AG08395 (cell line): ENCODE measurements at regions not wholly inside any gene's neighbourhood (a gene's known extent, or its start where the extent isn't known, plus 50 kb on each side); places are given as distances from the start of the nearest gene placed in this dataset.
A peak's percentile ranks its signal among the peaks of the same experiment; 100 is the strongest.

Experiments used
- DNase-seq: peaks from one replicate; pipeline ENCODE4 v3.0.0; 2012; ENCODE audit warnings: mixed read lengths, low spot score

DNA sequence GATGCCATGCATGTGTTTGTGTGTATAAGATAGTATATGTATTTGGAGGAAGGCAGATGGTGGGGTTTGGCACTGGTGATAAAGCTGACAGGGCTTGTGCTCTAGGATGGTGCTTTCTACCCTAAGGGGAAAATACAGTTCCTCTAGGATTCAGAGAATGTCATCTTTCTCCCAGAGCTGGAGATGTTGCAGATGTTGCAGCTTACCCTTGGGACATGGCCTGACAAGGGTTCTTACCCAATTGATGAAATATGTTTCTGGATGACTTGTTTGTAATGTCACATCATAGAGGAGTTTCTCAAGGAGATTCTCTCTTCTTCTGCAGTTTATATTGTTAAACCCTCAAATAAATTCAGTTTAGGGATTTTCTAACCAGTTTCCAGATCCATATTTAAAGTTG, 52.5 kb upstream of the PITX2 start:
- no peak for DNase-seq

DNA sequence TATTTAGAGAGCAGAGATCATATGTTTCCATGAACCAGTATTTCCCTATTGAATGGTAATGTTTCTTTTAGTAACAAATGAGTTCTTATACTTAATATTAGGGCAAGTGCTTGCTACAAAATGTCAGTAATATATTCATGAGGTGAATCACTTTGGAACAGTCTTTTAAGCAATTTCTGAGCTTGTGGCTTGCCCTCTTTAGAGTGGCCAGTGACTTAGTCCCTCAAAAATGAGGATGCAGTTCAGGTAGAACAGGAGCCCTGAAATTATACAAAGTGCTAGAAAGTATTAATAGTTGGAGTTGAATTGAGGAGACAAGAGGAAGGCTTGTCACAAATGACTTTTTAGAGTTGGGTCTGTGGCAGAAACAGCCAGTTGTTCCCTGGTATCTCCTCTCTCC, 53.4 kb upstream of the PITX2 start:
- DNase-seq: no peak

- DNase-seq: no peak
Observed at GRCh38 chr4:110678517-110679227, 55.8 kb upstream of the PITX2 start.

GRCh38 chr4:110680265-110680664, 57.4 kb upstream of the PITX2 start:
- DNase-seq: no peak

DNA sequence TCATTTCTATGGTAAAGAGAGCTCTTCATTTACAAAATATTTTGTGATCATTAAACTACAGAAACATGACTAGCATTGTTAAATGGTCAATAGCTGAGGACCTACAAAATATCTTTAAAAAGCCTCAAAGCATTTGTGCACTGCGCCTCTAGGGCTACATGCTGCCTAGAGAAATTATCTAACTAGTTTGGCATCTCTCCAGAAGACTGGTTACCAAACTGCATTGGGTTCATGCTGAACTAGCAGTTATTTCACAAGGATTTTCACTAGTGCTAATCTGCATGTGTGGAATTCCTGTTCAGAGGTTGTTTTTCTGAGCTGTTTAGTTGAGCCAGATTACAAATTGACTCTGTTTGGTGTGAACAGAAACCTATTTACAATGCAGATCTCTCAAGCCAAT, 58.5 kb upstream of the PITX2 start:
- DNase-seq: peak; percentile 21

DNA sequence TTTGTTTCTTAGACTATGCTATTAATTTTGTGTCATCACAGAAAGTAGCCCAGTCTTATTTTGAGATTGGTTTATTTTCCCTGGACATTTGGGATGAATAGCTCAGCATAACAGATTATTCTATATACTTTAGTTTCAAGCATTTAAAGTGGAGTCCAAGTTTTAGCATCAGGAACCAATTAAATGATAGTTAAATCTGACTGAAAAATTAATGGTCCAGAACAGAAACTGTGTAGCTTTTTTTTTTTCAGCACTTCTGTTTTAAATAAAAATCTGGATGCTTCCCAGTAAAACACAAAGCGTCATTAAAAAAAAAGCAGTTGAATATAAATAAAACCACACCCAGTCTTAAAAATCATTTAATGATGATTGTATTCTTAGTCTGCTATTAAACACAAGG, 59.4 kb upstream of the PITX2 start:
- DNase-seq: peak; percentile 10

- no peak for DNase-seq
Observed at GRCh38 chr4:110683601-110684000, 60.7 kb upstream of the PITX2 start.

GRCh38 chr4:110702326-110702725, 79.4 kb upstream of the PITX2 start:
- DNase-seq: no peak

DNA sequence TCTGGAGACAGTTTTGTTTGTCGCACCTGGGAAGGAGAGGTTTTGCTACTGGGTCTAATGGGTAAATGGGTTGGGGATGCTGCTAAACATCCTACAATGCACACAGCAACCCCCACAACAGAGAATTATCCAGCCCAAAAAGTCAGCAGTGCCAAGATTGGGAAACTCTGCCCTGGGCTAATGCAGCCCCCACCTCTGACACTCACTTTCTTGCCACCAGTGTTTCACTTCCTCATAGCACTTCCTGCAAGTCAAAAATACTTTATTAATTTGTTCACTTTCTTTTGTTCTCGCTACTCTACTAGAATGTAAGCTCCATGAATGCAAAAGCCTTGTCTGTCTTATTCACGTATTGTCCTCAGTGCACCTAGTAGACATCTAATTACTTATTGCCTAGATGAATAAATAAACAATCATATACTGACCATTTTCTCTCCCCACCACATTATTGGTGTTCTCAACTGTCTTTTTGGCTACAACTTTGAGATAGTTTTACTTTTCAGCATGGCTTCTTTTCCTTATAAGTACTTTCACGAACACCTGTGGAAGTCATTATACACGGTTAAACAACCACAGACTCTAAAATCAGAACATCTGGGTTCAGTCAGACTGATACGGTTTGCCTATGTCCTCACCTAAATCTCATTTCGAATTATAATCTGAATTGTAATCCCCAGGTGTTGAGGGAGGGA, 82.0 kb upstream of the PITX2 start:
- no peak for DNase-seq

GRCh38 chr4:110705440-110705782, 82.5 kb upstream of the PITX2 start:
- DNase-seq: no peak

DNA sequence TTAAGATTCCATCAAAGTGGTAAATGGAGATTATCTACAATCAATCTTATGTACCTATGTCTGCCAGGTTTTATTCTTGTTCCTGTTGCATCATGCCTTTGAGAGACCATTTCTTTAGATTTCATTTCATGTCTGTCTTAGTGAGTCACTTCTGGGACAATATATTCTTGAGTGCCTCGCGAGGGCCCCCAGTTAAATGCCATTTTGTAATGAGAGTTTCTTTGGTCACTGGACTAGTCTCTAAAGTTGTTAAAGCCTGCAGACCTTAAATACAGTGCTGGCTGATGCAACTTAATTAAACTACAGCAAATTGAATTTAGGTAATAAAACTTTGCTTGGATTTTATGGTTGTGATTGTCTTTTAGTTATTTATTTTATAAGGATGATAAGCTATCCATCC, 87.2 kb upstream of the PITX2 start:
- no peak for DNase-seq

DNA sequence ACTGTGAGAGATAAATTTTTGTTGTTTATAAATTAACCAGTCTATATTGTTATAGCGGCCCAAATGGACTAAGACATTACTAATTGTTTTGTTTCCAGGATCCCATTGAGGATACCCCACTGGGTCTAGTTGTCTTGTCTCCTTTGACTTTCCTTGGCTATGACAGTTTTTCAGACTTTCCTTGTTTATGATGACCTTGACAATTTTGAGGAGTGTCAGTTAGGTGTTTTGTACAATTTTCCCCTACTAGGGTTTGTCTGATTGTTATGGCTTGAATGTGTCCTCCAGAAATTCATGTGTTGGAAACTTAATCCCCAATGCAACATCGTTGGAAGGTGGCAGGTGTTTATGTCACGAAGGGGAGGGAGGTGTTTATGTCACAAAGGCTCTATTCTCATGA, 89.6 kb upstream of the PITX2 start:
- DNase-seq: no peak

DNA sequence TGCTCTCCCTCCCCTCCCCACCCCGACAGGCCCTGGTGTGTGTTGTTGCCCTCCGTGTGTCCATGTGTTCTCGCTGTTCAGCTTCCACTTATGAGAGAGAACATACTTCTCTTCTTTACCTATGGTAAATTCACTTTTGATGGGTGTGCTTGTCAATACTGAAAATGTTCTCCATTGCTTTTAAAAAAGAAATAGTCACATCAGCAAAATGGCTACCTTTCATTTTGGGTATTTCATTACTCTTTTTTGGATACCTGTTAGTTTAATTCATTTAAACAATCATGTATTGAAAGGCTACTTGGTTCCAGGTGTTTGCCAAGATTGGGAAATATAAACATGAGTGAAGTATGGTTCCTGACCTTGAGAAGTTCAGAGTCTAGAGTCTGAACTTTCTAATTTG, 107.4 kb upstream of the PITX2 start:
- no peak for DNase-seq

GRCh38 chr4:110733901-110734300, 111.0 kb upstream of the PITX2 start:
- no peak for DNase-seq

GRCh38 chr4:110735686-110736085, 112.8 kb upstream of the PITX2 start:
- DNase-seq: no peak

DNA sequence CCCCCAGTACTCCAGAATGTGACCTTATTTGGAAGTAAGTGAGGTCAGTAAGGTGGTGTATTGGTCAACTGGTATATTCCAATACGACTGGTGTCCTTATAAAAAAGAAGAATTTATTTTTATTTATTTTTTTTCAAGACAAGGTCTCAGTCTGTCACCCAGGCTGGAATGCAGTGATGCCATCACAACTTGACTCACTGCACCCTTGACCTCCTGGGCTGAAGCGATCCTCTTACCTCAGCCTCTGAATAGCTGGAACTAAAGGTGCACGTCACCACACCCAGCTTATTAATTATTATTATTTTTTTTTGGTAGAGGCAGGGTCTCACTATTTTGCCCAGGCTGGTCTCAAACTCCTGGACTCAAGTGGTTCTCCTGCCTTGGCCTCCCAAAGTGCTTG, 115.1 kb upstream of the PITX2 start:
- no peak for DNase-seq

DNA sequence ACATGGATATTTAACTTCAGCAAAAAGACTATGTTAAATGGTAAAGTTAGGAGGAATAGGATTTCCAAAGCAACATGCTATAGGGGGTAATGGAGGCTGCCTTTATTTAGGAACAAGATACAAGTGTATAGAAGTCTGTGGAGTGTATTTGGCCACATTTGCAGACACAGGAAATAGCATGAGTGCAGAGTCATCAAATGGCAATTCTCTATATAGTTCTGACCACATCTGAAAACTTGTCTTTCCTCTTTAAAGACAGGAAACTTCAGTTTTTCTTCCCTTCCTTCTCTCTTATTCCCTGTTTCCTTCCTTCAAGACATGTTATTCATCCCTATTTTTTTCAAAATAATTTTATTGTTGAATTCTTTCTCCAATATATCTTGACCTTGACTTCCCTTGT, 119.3 kb upstream of the PITX2 start:
- DNase-seq: no peak

DNA sequence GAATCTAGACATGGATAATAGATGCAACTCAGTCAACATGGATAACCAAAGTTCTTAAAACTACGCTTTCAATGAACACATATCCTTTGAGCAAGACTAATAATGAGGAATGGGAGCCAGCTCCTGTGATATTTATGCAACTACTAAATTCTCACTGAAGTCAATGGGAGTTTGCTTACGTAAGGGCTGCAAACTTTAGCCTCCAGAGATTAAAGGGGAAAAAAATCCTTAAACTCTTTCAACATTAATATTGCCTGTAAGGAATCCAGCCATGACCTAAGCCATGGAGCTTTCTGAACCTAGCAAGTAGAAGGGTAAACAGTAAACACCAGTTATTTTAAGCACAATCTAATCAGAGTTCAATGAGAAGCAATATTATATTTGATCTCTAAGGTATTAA, 125.2 kb upstream of the PITX2 start:
- no peak for DNase-seq

DNA sequence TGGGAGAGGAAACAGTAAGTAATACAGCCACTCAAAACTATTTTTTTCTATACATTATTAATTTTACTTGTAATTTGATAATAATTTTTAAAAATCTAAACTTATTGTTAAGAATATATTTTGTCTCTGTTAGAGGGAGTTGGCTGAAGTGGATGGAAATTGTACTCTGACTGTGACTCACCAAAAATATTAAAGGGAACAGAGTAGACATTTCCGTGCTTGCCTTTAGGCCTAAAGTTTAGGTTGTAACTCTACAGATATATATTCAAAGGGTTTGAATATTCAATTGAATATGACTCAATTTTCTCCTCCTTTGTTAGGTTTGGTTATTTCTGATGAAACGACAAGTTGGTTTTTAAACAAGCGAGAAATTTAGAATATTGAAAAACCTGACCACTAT, 128.3 kb upstream of the PITX2 start:
- no peak for DNase-seq

- no peak for DNase-seq
Observed at GRCh38 chr4:110751986-110752385, 129.1 kb upstream of the PITX2 start.

DNA sequence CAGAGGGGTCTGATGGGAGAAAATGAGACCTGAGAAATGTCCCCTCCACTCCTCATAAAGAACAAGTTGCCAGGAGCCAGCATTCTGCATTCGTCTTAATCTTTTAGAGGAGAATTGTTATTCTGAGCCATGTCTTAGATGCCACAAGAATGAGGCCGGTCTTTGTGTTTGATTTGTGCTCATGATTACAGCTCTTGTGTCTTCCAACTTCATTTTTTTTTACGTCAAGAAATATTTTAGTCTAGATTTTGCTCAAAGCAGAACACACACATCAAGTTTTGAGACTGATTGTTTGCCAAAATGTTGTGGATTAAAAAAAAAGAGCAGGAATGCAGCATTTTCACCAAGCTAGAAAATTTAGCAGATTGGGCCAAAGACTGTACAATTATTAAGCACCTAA, 130.6 kb upstream of the PITX2 start:
- no peak for DNase-seq

DNA sequence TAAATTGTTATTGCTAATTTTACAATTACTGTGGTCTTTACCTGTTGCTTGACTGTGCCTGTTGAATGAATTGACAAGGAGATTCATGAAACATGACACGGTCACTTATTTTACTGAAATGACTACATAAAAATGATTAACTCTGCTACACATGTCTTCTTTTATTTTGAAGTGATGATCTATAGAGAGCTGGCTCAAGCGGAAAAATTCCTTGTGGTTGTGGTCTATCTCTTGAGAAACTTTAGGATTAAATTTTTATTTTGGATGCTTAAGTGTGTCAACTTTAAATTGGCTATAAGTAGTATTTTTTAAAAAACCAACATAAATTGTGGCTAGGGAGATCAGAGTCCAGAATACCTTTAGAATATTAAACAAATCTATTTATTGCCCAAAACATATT, 131.8 kb upstream of the PITX2 start:
- DNase-seq: no peak

DNA sequence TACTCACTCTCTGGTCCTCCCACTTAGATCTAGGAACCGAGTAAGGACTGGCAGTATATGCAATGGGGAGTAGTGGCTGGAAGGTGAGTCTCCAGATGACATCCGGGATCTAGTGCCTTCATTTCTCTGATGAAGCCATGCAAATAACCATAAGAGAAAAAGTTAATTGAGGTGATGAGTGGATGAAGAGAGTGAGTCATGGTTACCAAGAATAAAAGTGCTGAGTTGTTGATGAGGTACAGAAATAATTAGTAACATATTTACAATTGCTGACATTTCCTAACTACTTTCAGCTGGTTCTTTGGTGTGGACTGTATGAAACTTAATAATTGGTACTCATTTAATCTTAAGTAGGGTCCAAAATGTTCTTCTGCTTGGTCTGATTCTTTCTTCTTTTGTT, 146.7 kb upstream of the PITX2 start:
- DNase-seq: no peak

- no peak for DNase-seq
Observed at GRCh38 chr4:110770353-110770752, 147.5 kb upstream of the PITX2 start.
